HepG2 (cell line): ENCODE measurements at regions not wholly inside any gene's neighbourhood (a gene's known extent, or its start where the extent isn't known, plus 50 kb on each side); places are given as distances from the start of the nearest gene placed in this dataset.

ENCODE experiments used
- ATAC-seq: fragments of 200-7000 bp; cut with Tn5 transposase; 3 replicates; pipeline ENCODE4 v1.9.1; 2020; ENCODE audit warnings: mild to moderate bottlenecking, moderate library complexity
- BruUV-seq: library from RNA; stranded (reverse); fragments of 400-500 nt; replicated peaks from 2 replicates; lab custom pipeline; 2021; lab: Mats Ljungman, UMichigan
- CTCF ChIA-PET: fragments of 300-600 bp; formaldehyde crosslinking; extraction: SDS; loops from one replicate; lab custom pipeline; 2021; ENCODE audit warnings: low total read pairs, inconsistent platforms, low intra/inter-chr PET ratio; lab: Yijun Ruan, JAX
- POLR2A ChIA-PET: fragments of 350-600 bp; sonication (Branson Sonifier 250); formaldehyde crosslinking; loops from one replicate; lab custom pipeline; 2020; ENCODE audit warnings: antibody characterized with exemption, inconsistent platforms; lab: Yijun Ruan, JAX
- DNase-seq: peaks from one replicate; pipeline ENCODE4 v3.0.0-alpha.2; 2015; ENCODE audit warnings: low spot score
- FAIRE-seq: peaks from 3 replicates; lab custom pipeline; 2011; peaks lifted over from hg19 to GRCh38; lab: Jason Lieb, UNC
- H2AFZ ChIP-seq: one replicate; pipeline ENCODE4 v1.6.1; 2011; ENCODE audit warnings: low read length, inconsistent platforms
- H3K27ac ChIP-seq: fragments of 300-600 bp; 3 replicates; pipeline ENCODE4 v1.8.0; 2011; ENCODE audit warnings: mixed run types, mild to moderate bottlenecking, mixed read lengths, low read length, inconsistent platforms; ENCODE audit not compliant: insufficient read depth; ENCODE audit errors: extremely low read length
- H3K27me3 ChIP-seq, 2 experiments: fragments of 200-600 bp in 1 of 2; 2 replicates in 1 of 2; 3 replicates in 1 of 2; pipeline versions ENCODE4 v1.6.0 to v1.8.0; 2011; ENCODE audit warnings: low read length in 2 of 2, mild to moderate bottlenecking in 2 of 2, moderate library complexity in 2 of 2, inconsistent platforms in 1 of 2; ENCODE audit not compliant: insufficient read depth in 2 of 2, control insufficient read depth in 1 of 2
- H3K36me3 ChIP-seq, 2 experiments: fragments of 200-600 bp in 1 of 2; replicated peaks in 1 of 2; 2 replicates in 1 of 2; 3 replicates in 1 of 2; pipeline versions ENCODE4 v1.5.1 to v1.8.0; 2011; ENCODE audit warnings: low read length in 2 of 2, inconsistent platforms in 1 of 2; ENCODE audit not compliant: insufficient read depth in 2 of 2, control insufficient read depth in 1 of 2
- H3K4me1 ChIP-seq: 2 replicates; pipeline ENCODE4 v1.5.1; 2012; ENCODE audit warnings: low read length, inconsistent platforms; ENCODE audit not compliant: insufficient read depth
- H3K4me2 ChIP-seq: 2 replicates; pipeline ENCODE4 v1.6.0; 2011; ENCODE audit warnings: low read depth, low read length, inconsistent platforms
- H3K4me3 ChIP-seq, 3 experiments: fragments of 200-600 bp in 1 of 3; sonication (generic), shearing (Covaris generic) in 1 of 3; replicated peaks in 1 of 3; 2 replicates each; pipeline ENCODE4 v1.5.1; 2011 to 2016; ENCODE audit warnings: low read length in 3 of 3, inconsistent platforms in 2 of 3, low read depth in 2 of 3, mild to moderate bottlenecking in 2 of 3, control low read depth in 1 of 3, mixed read lengths in 1 of 3; ENCODE audit not compliant: insufficient read depth in 1 of 3
- H3K79me2 ChIP-seq: one replicate; pipeline ENCODE4 v1.6.1; 2011; ENCODE audit warnings: low read length, inconsistent platforms; ENCODE audit not compliant: insufficient read depth
- H3K9ac ChIP-seq: 2 replicates; pipeline ENCODE4 v1.6.0; 2011; ENCODE audit warnings: mild to moderate bottlenecking, low read depth, low read length, inconsistent platforms; ENCODE audit not compliant: insufficient read depth
- H3K9me3 ChIP-seq: 2 replicates; pipeline ENCODE4 v1.5.1; 2012; ENCODE audit warnings: mild to moderate bottlenecking, low read length
- H4K20me1 ChIP-seq: 2 replicates; pipeline ENCODE4 v1.6.0; 2011; ENCODE audit warnings: inconsistent platforms, mild to moderate bottlenecking, low read length, moderate library complexity; ENCODE audit not compliant: insufficient read depth
- BATF2 ChIP-seq: sonication (generic); formaldehyde crosslinking; IDR thresholded peaks from 2 replicates; pipeline ENCODE4 v1.8.0; 2022; ENCODE audit warnings: mild to moderate bottlenecking, missing genetic modification reagents, moderate library complexity
- FIP1L1 ChIP-seq: fragments of 200-400 bp; formaldehyde crosslinking; IDR thresholded peaks from 2 replicates; pipeline ENCODE4 v1.6.1; 2018; ENCODE audit warnings: low read depth, mild to moderate bottlenecking, low read length, moderate library complexity, borderline replicate concordance; ENCODE audit not compliant: insufficient read depth
- FOXO4 ChIP-seq: sonication (generic); formaldehyde crosslinking; conservative IDR thresholded peaks from 2 replicates; pipeline ENCODE4 v1.8.1; 2023; ENCODE audit warnings: missing genetic modification reagents
- MYNN ChIP-seq: sonication (generic); formaldehyde crosslinking; IDR thresholded peaks from 2 replicates; pipeline ENCODE4 v1.4.0; 2020; ENCODE audit warnings: mild to moderate bottlenecking, low read depth, missing genetic modification reagents
- NFKB2 ChIP-seq: sonication (generic); formaldehyde crosslinking; IDR thresholded peaks from 2 replicates; pipeline ENCODE4 v1.4.0; 2020; ENCODE audit warnings: missing genetic modification reagents, borderline replicate concordance
- SNAPC5 ChIP-seq: sonication (generic); formaldehyde crosslinking; IDR thresholded peaks from 2 replicates; pipeline ENCODE4 v1.8.1; 2023; ENCODE audit warnings: mild to moderate bottlenecking, missing genetic modification reagents, borderline replicate concordance
- SP140L ChIP-seq: sonication (generic); formaldehyde crosslinking; IDR thresholded peaks from 2 replicates; pipeline ENCODE4 v1.4.0; 2020; ENCODE audit warnings: missing genetic modification reagents, borderline replicate concordance
- SP5 ChIP-seq: IDR thresholded peaks from 2 replicates; pipeline ENCODE4 v1.6.1; 2016; ENCODE audit warnings: low read depth, borderline replicate concordance
- ZBTB4 ChIP-seq: sonication (generic); formaldehyde crosslinking; IDR thresholded peaks from 2 replicates; pipeline ENCODE4 v1.4.0; 2020; ENCODE audit warnings: missing genetic modification reagents, mild to moderate bottlenecking, borderline replicate concordance
- ZMAT3 ChIP-seq: sonication (generic); formaldehyde crosslinking; conservative IDR thresholded peaks from 2 replicates; pipeline ENCODE4 v1.7.0; 2021; ENCODE audit warnings: missing genetic modification reagents
- ZMAT5 ChIP-seq: sonication (generic); formaldehyde crosslinking; IDR thresholded peaks from 2 replicates; pipeline ENCODE4 v1.5.0; 2020; ENCODE audit warnings: mild to moderate bottlenecking, low read depth, missing genetic modification reagents, borderline replicate concordance
- ZNF547 ChIP-seq: sonication (generic); formaldehyde crosslinking; IDR thresholded peaks from 2 replicates; pipeline ENCODE4 v1.5.1; 2020; ENCODE audit warnings: mild to moderate bottlenecking, missing genetic modification reagents
- WGBS: methylation state at CpG from one replicate; pipeline ENCODE4 v1.1.6; 2017; ENCODE audit warnings: low lambda C conversion rate; 5-methylcytosine and 5-hydroxymethylcytosine counted together
- in situ Hi-C: cut with HindIII; loops from 2 replicates; pipeline ENCODE4 v1.10.0; 2017; ENCODE audit warnings: low pct_unique_long_range_greater_than_20kb; ENCODE audit not compliant: extremely low pct_ligation_motif_present
- intact Hi-C: fragments of 100-400 bp; cut with micrococcal nuclease; formaldehyde crosslinking; loops from one replicate; pipeline ENCODE4 v1.10.0; 2022; ENCODE audit not compliant: unreplicated experiment

- TF ChIP-seq FIP1L1 (no peak), SP140L (CRISPR knock-in tag) (peak; percentile 82; the same call in 1 of the 2 replicates), SNAPC5 (CRISPR knock-in tag) (0 out of 2 replicates have a peak, but pooled peaks have one; percentile 46), SP5 (CRISPR knock-in tag) (peak; percentile 79), MYNN (no peak), NFKB2 (no peak), BATF2 (no peak)
- TF ChIP-seq, all 625 proteins: peak for 81
Measured at GRCh38 chr2:106285237-106285829, 91.2 kb upstream of the UXS1 start (continued).

GRCh38 chr2:106284691-106285202 is 90.6 kb upstream of the UXS1 start:
- H3K9me3 ChIP-seq = no peaks in the 10 kb centered on the region
- no peaks in the 10 kb centered on the region for H3K79me2 ChIP-seq
- ATAC-seq (peak; percentile 1; the same call in 2 of the 3 replicates), FAIRE-seq (no peak), DNase-seq (no peak)
- no peak overlapping the region for H3K4me3 ChIP-seq
- H3K27me3 ChIP-seq = no peaks in the 10 kb centered on the region
- no TSS peak for BruUV-seq
- peak overlapping the region; percentile 83 for H3K27ac ChIP-seq
- peak overlapping the region; percentile 62; the same call in 1 of the 2 replicates for H3K9ac ChIP-seq
- H2AFZ ChIP-seq = no peak overlapping the region
- CTCF ChIA-PET = no interaction called here
- H3K4me1 ChIP-seq = peaks cover 73% of the 10 kb centered on the region
- intact Hi-C loops (no loop called here), in situ Hi-C loops (no loop called here)
- WGBS = 78% methylated on average over 14 of the region's 14 CpGs
- no peaks in the 10 kb centered on the region for H3K36me3 ChIP-seq
- POLR2A ChIA-PET = interaction anchor here (1.4 kb wide), 1 partner anchor 12 kb away, joined by 10 read pairs; no protein-coding TSS in a partner anchor
- H3K4me2 ChIP-seq = no peak overlapping the region
- no peaks in the 10 kb centered on the region for H4K20me1 ChIP-seq
- TF ChIP-seq FOXO4 (CRISPR knock-in tag) (peak; percentile 96; the same call in 1 of the 2 replicates), ZMAT5 (CRISPR knock-in tag) (no peak), ZNF547 (CRISPR knock-in tag) (0 out of 2 replicates have a peak, but pooled peaks have one; percentile 13), ZMAT3 (CRISPR knock-in tag) (no peak), ZBTB4 (CRISPR knock-in tag) (peak; percentile 86; the same call in 1 of the 2 replicates)
